Loucy (cell line): ENCODE measurements at regions not wholly inside any gene's neighbourhood (a gene's known extent, or its start where the extent isn't known, plus 50 kb on each side); places are given as distances from the start of the nearest gene placed in this dataset.

ENCODE experiments used
- H2AFZ ChIP-seq: fragments of 200-600 bp; sonication (generic); 2 replicates; pipeline ENCODE4 v1.6.0; 2016; ENCODE audit warnings: antibody characterized with exemption, mild to moderate bottlenecking, low read length, moderate library complexity
- H3F3A ChIP-seq: fragments of 200-600 bp; 2 replicates; pipeline ENCODE4 v1.6.0; 2016; ENCODE audit warnings: antibody characterized with exemption, low read depth, mild to moderate bottlenecking
- H3K27me3 ChIP-seq: fragments of 200-600 bp; sonication (generic); 2 replicates; pipeline ENCODE4 v1.6.1; 2014; ENCODE audit warnings: low read length, mild to moderate bottlenecking; ENCODE audit not compliant: insufficient read depth, poor library complexity, severe bottlenecking
- H3K36me3 ChIP-seq: fragments of 200-600 bp; sonication (generic); 2 replicates; pipeline ENCODE4 v1.6.1; 2016; ENCODE audit warnings: low read length; ENCODE audit not compliant: insufficient read depth
- H3K4me1 ChIP-seq: fragments of 200-600 bp; sonication (generic); 2 replicates; pipeline ENCODE4 v1.5.1; 2014; ENCODE audit warnings: low read length, mild to moderate bottlenecking; ENCODE audit not compliant: insufficient read depth, poor library complexity, severe bottlenecking
- H3K4me2 ChIP-seq: fragments of 200-600 bp; sonication (generic); 2 replicates; pipeline ENCODE4 v1.6.0; 2014; ENCODE audit warnings: antibody characterized with exemption, low read length, low read depth, mild to moderate bottlenecking; ENCODE audit not compliant: poor library complexity, severe bottlenecking
- H3K4me3 ChIP-seq: fragments of 200-600 bp; sonication (generic); 2 replicates; pipeline ENCODE4 v1.5.1; 2014; ENCODE audit warnings: low read length, mild to moderate bottlenecking, mixed read lengths; ENCODE audit not compliant: poor library complexity, severe bottlenecking
- H3K79me2 ChIP-seq: fragments of 200-600 bp; sonication (generic); 2 replicates; pipeline ENCODE4 v1.6.1; 2014; ENCODE audit warnings: low read length; ENCODE audit not compliant: insufficient read depth
- H3K9ac ChIP-seq: fragments of 200-600 bp; sonication (generic); 2 replicates; pipeline ENCODE4 v1.6.0; 2014; ENCODE audit warnings: mild to moderate bottlenecking, low read depth, low read length, moderate library complexity; ENCODE audit not compliant: poor library complexity, severe bottlenecking
- H3K9me2 ChIP-seq: fragments of 200-600 bp; sonication (generic); replicated peaks from 2 replicates; pipeline ENCODE4 v1.6.1; 2016; ENCODE audit warnings: low read depth, low read length, mixed read lengths
- H3K9me3 ChIP-seq: fragments of 200-600 bp; sonication (generic); 2 replicates; pipeline ENCODE4 v1.6.1; 2014; ENCODE audit warnings: mild to moderate bottlenecking, antibody characterized with exemption, low read length, low read depth; ENCODE audit not compliant: insufficient read depth
- H4K20me1 ChIP-seq: fragments of 200-600 bp; sonication (generic); 2 replicates; pipeline ENCODE4 v1.6.0; 2014; ENCODE audit warnings: antibody characterized with exemption, low read length, mild to moderate bottlenecking; ENCODE audit not compliant: insufficient read depth, poor library complexity, severe bottlenecking
- CTCF ChIP-seq: fragments of 200-600 bp; sonication (generic); conservative IDR thresholded peaks from 2 replicates; pipeline ENCODE4 v1.5.1; 2014; ENCODE audit warnings: mild to moderate bottlenecking, antibody characterized with exemption, low read length
- EZH2phosphoT487 ChIP-seq: fragments of 200-600 bp; IDR thresholded peaks from 2 replicates; pipeline ENCODE4 v1.6.1; 2018; ENCODE audit warnings: antibody characterized with exemption, mild to moderate bottlenecking, moderate library complexity, borderline replicate concordance

- H4K20me1 ChIP-seq, result no peaks in the 10 kb centered on the region
- no peaks in the 10 kb centered on the region for H3K4me1 ChIP-seq
- H3K79me2 ChIP-seq, result no peaks in the 10 kb centered on the region
- no peak overlapping the region for H3K4me3 ChIP-seq
- H3K36me3 ChIP-seq, result no peaks in the 10 kb centered on the region
- H3F3A ChIP-seq, result no peaks in the 10 kb centered on the region
- TF ChIP-seq CTCF (no peak), EZH2phosphoT487 (no peak)
- H3K9ac ChIP-seq, result no peak overlapping the region
- H3K9me3 ChIP-seq, result no peaks in the 10 kb centered on the region
- H2AFZ ChIP-seq, result no peak overlapping the region
- no peaks in the 10 kb centered on the region for H3K9me2 ChIP-seq
- H3K4me2 ChIP-seq, result no peak overlapping the region
- H3K27me3 ChIP-seq, result no peaks in the 10 kb centered on the region
Observed at GRCh38 chr5:94009161-94009560, 267.8 kb upstream of the POU5F2 start.

GRCh38 chr5:93998951-93999455, 257.6 kb upstream of the POU5F2 start:
- H3K4me1 ChIP-seq, result peaks cover 7% of the 10 kb centered on the region
- no peak overlapping the region for H3K4me3 ChIP-seq
- no peaks in the 10 kb centered on the region for H4K20me1 ChIP-seq
- no peaks in the 10 kb centered on the region for H3F3A ChIP-seq
- no peaks in the 10 kb centered on the region for H3K27me3 ChIP-seq
- H3K9me2 ChIP-seq, result no peaks in the 10 kb centered on the region
- no peaks in the 10 kb centered on the region for H3K79me2 ChIP-seq
- H3K36me3 ChIP-seq, result no peaks in the 10 kb centered on the region
- no peak overlapping the region for H3K4me2 ChIP-seq
- no peak overlapping the region for H3K9ac ChIP-seq
- H3K9me3 ChIP-seq, result no peaks in the 10 kb centered on the region
- H2AFZ ChIP-seq, result no peak overlapping the region
- no peak for TF ChIP-seq CTCF
- no peak for TF ChIP-seq EZH2phosphoT487

- no peaks in the 10 kb centered on the region for H3K9me2 ChIP-seq
- H3K79me2 ChIP-seq, result no peaks in the 10 kb centered on the region
- no peaks in the 10 kb centered on the region for H3F3A ChIP-seq
- no peaks in the 10 kb centered on the region for H3K36me3 ChIP-seq
- no peak overlapping the region for H2AFZ ChIP-seq
- H3K4me3 ChIP-seq, result no peak overlapping the region
- TF ChIP-seq EZH2phosphoT487 (no peak), CTCF (no peak)
- H3K27me3 ChIP-seq, result no peaks in the 10 kb centered on the region
- H3K9ac ChIP-seq, result no peak overlapping the region
- H3K4me2 ChIP-seq, result no peak overlapping the region
- H3K4me1 ChIP-seq, result peaks cover 7% of the 10 kb centered on the region
- H3K9me3 ChIP-seq, result no peaks in the 10 kb centered on the region
- no peaks in the 10 kb centered on the region for H4K20me1 ChIP-seq
Observed at GRCh38 chr5:93997562-93997961, 256.2 kb upstream of the POU5F2 start.
